Adrenal gland (tissue), 9 donors: ENCODE measurements at regions not wholly inside any gene's neighbourhood (a gene's known extent, or its start where the extent isn't known, plus 50 kb on each side); places are given as distances from the start of the nearest gene placed in this dataset.
A peak's percentile ranks its signal among the peaks of the same experiment; 100 is the strongest.
"Not testable (repeated sequence)": the region's sequence is repeated elsewhere in the genome, so short reads cannot be mapped to it uniquely, and the experiment has no call there.

ENCODE experiments used
- DNase-seq, 7 donors: peaks; one replicate each; pipeline ENCODE4 v3.0.0-alpha.2; 2019 to 2020
- H3K27ac ChIP-seq, 5 donors: fragments of 200-600 bp; sonication (generic) in 4 of 5; 1 replicate in 3 of 5; 2 replicates in 2 of 5; pipeline versions ENCODE4 v1.5.1 to v1.8.0; 2016 to 2020; ENCODE audit warnings: mild to moderate bottlenecking in 1 of 5
- H3K27me3 ChIP-seq: fragments of 200-600 bp; 2 replicates; pipeline ENCODE4 v1.8.0; 2021
- H3K36me3 ChIP-seq, 2 donors: fragments of 200-600 bp; replicated peaks in 1 of 2; 1 replicate in 1 of 2; 2 replicates in 1 of 2; pipeline versions ENCODE4 v1.5.1 to v1.8.0; 2018 to 2022
- H3K4me1 ChIP-seq, 2 donors: fragments of 200-600 bp; replicated peaks in 1 of 2; 1 replicate in 1 of 2; 2 replicates in 1 of 2; pipeline versions ENCODE4 v1.5.1 to v1.8.0; 2018 to 2021
- H3K4me3 ChIP-seq, 4 donors: fragments of 200-600 bp; sonication (generic) in 3 of 4; one replicate each; pipeline ENCODE4 v1.5.1; 2016 to 2018
- H3K9me3 ChIP-seq, 3 donors: fragments of 200-600 bp; sonication (generic) in 1 of 3; replicated peaks in 1 of 3; 1 replicate in 2 of 3; 2 replicates in 1 of 3; pipeline versions ENCODE4 v1.5.1 to v1.8.0; 2016 to 2021
- POLR2A ChIP-seq, 2 donors: fragments of 450-650 bp; IDR thresholded peaks; one replicate each; pipeline ENCODE4 v1.6.1; 2017; ENCODE audit warnings: antibody characterized with exemption in 2 of 2, mild to moderate bottlenecking in 2 of 2, moderate library complexity in 1 of 2
- WGBS, 4 donors: extraction: QIAGEN DNeasy Blood & Tissue Kit in 2 of 4; methylation state at CpG; one replicate each; pipeline versions ENCODE4 v1.1.5 to v1.1.7; 2013 to 2017; 5-methylcytosine and 5-hydroxymethylcytosine counted together
- intact Hi-C, 2 donors: fragments of 100-400 bp; cut with DNase I; formaldehyde crosslinking; loops; one replicate each; pipeline versions ENCODE4 v1.14.1 to v1.15.0; 2022 to 2023
- TF ChIP-seq, protein P1 (sequence below), 6 experiments: fragments of 450-650 bp in 4 of 6; fragments of 200-600 bp in 2 of 6; sonication (generic) in 1 of 6; IDR thresholded peaks; 1 replicate in 5 of 6; 2 replicates in 1 of 6; pipeline versions ENCODE4 v1.5.1 to v1.8.0; 2016 to 2021; ENCODE audit warnings: antibody characterized with exemption in 6 of 6, mild to moderate bottlenecking in 2 of 6, moderate library complexity in 1 of 6
- donor health status: healthy with polysubstance abuse.
- donor health status: Bipolar disorder and iron deficiency.
- donor health status: DM: yes; HTN: yes; CAD: no.
- donor health status: DM: no; HTN: no; CAD: no.
- donor health status: DM: no; HTN: no; CAD: no.

DNA sequence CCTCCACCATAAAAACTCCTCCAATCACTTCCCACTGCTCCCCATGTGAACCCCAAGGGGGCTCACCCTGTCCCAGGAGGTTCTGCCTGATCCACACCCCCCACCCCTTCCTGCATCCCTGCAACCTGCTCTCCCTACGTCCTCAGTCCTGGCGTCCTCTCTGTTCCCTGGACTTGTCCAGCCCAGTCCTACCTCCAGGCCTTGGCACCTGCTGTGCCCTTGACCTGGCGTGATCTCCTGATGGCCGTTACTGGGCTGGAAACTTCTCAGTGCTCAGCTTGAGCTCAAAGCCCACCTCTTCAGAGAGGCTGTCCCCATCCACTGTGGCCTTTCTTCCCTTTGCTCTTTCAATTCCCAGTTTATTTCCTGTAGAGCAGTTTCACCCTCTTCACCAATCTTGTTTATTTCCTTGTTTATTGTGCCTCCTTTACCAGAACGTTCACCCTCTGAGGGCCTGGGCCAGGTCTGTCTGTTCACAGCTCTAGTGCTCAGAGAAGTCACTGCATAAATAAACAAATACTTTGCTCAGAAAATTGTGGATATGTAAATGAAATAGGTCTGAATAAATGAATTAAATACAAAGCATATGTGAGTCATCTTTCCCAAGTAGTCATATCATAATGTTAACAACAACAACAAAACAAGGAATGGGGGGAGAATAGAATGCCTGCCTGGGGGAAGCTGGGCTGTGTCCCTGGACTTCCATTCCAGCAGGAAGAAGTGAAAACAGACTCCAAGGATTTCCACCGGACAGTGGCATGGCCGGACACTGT lies 175.7 kb upstream of the SULF2 start:
- no peaks in the 10 kb centered on the region for H3K9me3 ChIP-seq
- peaks cover 11 to 21% of the 10 kb centered on the region in 2 donors for H3K4me1 ChIP-seq
- H3K4me3 ChIP-seq = no peak overlapping the region
- no peak for TF ChIP-seq POLR2A (IDR thresholded peaks at IDR 0.05)
- TF ChIP-seq, protein P1, sequence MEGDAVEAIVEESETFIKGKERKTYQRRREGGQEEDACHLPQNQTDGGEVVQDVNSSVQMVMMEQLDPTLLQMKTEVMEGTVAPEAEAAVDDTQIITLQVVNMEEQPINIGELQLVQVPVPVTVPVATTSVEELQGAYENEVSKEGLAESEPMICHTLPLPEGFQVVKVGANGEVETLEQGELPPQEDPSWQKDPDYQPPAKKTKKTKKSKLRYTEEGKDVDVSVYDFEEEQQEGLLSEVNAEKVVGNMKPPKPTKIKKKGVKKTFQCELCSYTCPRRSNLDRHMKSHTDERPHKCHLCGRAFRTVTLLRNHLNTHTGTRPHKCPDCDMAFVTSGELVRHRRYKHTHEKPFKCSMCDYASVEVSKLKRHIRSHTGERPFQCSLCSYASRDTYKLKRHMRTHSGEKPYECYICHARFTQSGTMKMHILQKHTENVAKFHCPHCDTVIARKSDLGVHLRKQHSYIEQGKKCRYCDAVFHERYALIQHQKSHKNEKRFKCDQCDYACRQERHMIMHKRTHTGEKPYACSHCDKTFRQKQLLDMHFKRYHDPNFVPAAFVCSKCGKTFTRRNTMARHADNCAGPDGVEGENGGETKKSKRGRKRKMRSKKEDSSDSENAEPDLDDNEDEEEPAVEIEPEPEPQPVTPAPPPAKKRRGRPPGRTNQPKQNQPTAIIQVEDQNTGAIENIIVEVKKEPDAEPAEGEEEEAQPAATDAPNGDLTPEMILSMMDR (IDR thresholded peaks at IDR 0.05) = no peak
- H3K36me3 ChIP-seq = no peaks in the 10 kb centered on the region
- intact Hi-C loops = no loop called here
- peak overlapping the region in 1 of 5 donors; percentile 49 for H3K27ac ChIP-seq
- no peaks in the 10 kb centered on the region for H3K27me3 ChIP-seq
- DNase-seq = no peak
- WGBS, 4 donors = 78 to 81% (median 80%) methylated on average over 7 of the region's 7 CpGs

GRCh38 chr20:47960277-47960676 lies 175.0 kb upstream of the SULF2 start:
- Histone ChIP-seq H3K4me3 (no peak overlapping the region), H3K27me3 (no peaks in the 10 kb centered on the region), H3K27ac (peak overlapping the region in 1 of 5 donors; percentile 49), H3K4me1 (peaks cover 11 to 21% of the 10 kb centered on the region in 2 donors), H3K36me3 (no peaks in the 10 kb centered on the region), H3K9me3 (no peaks in the 10 kb centered on the region)
- TF ChIP-seq, protein P1 (IDR thresholded peaks at IDR 0.05) = no peak
- DNase-seq = peak in 3 of 7 donors; percentile 34 to 44 (median 43)
- intact Hi-C loops = no loop called here
- WGBS, 4 donors = 14 to 61% (median 50%) methylated on average over 6 to 8 of the region's 8 CpGs

GRCh38 chr20:47957989-47958801 lies 172.9 kb upstream of the SULF2 start:
- H3K9me3 ChIP-seq, H3K36me3 ChIP-seq, H3K27me3 ChIP-seq, H3K4me3 ChIP-seq, intact Hi-C loops: not testable (repeated sequence)
- 44 to 61% (median 53%) methylated on average over 10 to 16 of the region's 16 CpGs for WGBS, 4 donors
- Histone ChIP-seq H3K27ac (peak overlapping the region in 1 of 5 donors; percentile 24), H3K4me1 (peaks cover 11 to 21% of the 10 kb centered on the region in 2 donors)
- DNase-seq = peak in 6 of 7 donors; percentile 38 to 76 (median 48)

DNA sequence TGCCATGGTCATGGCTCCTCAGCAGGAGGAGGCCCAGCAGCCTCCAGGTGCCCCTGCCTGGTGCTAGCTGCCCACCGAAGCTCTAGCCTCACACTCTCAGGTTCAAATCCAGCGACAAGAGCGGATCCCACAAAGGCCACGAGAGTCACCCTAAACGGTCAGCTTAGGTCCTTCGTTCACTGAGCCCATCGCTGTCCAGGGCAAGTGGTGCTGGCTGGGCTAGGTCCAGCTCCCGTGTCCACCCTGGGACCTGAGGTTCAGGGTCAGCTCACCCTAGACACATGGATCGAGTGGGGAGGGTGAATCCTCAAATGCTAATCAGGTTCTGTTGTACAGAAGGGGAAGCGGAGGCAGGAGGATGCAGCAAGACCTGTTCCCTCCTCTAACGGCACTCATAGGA lies 171.9 kb upstream of the SULF2 start:
- H3K36me3 ChIP-seq = no peaks in the 10 kb centered on the region
- H3K4me1 ChIP-seq = peaks cover 11 to 21% of the 10 kb centered on the region in 2 donors
- intact Hi-C loops = no loop called here
- DNase-seq = no peak
- no peak for TF ChIP-seq POLR2A (IDR thresholded peaks at IDR 0.05)
- TF ChIP-seq, protein P1 (IDR thresholded peaks at IDR 0.05) = no peak
- no peaks in the 10 kb centered on the region for H3K27me3 ChIP-seq
- no peak overlapping the region for H3K27ac ChIP-seq
- WGBS, 4 donors = 88 to 94% (median 91%) methylated on average over 9 to 11 of the region's 11 CpGs
- H3K9me3 ChIP-seq = no peaks in the 10 kb centered on the region
- no peak overlapping the region for H3K4me3 ChIP-seq
